Fibroblast of the aortic adventitia (primary cell): ENCODE measurements at regions not wholly inside any gene's neighbourhood (a gene's known extent, or its start where the extent isn't known, plus 50 kb on each side); places are given as distances from the start of the nearest gene placed in this dataset.

ENCODE experiments used
- DNase-seq: peaks from one replicate; pipeline ENCODE4 v3.0.0-alpha.2; 2010; ENCODE audit warnings: low read depth
- H3K4me3 ChIP-seq: 2 replicates; pipeline ENCODE4 v1.5.1; 2011; ENCODE audit warnings: low read depth, mild to moderate bottlenecking, control low read depth, low read length, moderate library complexity
- TF ChIP-seq, protein P1 (sequence below): IDR thresholded peaks from 2 replicates; pipeline ENCODE4 v1.5.1; 2011; ENCODE audit warnings: mild to moderate bottlenecking, low read length, control low read depth, inconsistent platforms; ENCODE audit not compliant: insufficient read depth

DNA sequence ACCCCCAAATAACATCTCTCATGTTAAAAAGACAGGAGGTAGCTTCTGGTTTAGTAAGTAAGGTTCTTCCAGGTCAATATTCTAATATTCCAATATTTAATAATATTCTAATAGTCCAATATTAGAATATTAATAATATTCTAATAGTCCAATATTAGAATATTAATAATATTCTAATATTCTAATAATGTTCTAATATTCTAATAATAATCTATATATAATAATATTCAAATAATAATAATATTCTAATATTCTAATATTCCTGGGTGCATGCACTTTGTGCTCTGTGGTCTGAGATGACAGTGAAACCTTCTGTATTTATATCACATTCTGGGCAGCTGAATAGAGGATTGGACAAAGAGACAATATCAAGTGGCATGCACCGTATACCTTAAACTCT, 96.1 kb downstream of the PCDH10 start:
- H3K4me3 ChIP-seq: no peak overlapping the region
- DNase-seq: no peak
- TF ChIP-seq, protein P1, sequence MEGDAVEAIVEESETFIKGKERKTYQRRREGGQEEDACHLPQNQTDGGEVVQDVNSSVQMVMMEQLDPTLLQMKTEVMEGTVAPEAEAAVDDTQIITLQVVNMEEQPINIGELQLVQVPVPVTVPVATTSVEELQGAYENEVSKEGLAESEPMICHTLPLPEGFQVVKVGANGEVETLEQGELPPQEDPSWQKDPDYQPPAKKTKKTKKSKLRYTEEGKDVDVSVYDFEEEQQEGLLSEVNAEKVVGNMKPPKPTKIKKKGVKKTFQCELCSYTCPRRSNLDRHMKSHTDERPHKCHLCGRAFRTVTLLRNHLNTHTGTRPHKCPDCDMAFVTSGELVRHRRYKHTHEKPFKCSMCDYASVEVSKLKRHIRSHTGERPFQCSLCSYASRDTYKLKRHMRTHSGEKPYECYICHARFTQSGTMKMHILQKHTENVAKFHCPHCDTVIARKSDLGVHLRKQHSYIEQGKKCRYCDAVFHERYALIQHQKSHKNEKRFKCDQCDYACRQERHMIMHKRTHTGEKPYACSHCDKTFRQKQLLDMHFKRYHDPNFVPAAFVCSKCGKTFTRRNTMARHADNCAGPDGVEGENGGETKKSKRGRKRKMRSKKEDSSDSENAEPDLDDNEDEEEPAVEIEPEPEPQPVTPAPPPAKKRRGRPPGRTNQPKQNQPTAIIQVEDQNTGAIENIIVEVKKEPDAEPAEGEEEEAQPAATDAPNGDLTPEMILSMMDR: no peak
